HepG2 (cell line): ENCODE measurements at regions not wholly inside any gene's neighbourhood (a gene's known extent, or its start where the extent isn't known, plus 50 kb on each side); places are given as distances from the start of the nearest gene placed in this dataset.

Experiments
- ATAC-seq: fragments of 200-7000 bp; cut with Tn5 transposase; 3 replicates; pipeline ENCODE4 v1.9.1; 2020; ENCODE audit warnings: mild to moderate bottlenecking, moderate library complexity
- BruUV-seq: library from RNA; stranded (reverse); fragments of 400-500 nt; replicated peaks from 2 replicates; lab custom pipeline; 2021; lab: Mats Ljungman, UMichigan
- CTCF ChIA-PET: fragments of 300-600 bp; formaldehyde crosslinking; extraction: SDS; loops from one replicate; lab custom pipeline; 2021; ENCODE audit warnings: low total read pairs, inconsistent platforms, low intra/inter-chr PET ratio; lab: Yijun Ruan, JAX
- POLR2A ChIA-PET: fragments of 350-600 bp; sonication (Branson Sonifier 250); formaldehyde crosslinking; loops from one replicate; lab custom pipeline; 2020; ENCODE audit warnings: antibody characterized with exemption, inconsistent platforms; lab: Yijun Ruan, JAX
- DNase-seq: peaks from one replicate; pipeline ENCODE4 v3.0.0-alpha.2; 2015; ENCODE audit warnings: low spot score
- FAIRE-seq: peaks from 3 replicates; lab custom pipeline; 2011; peaks lifted over from hg19 to GRCh38; lab: Jason Lieb, UNC
- H2AFZ ChIP-seq: one replicate; pipeline ENCODE4 v1.6.1; 2011; ENCODE audit warnings: low read length, inconsistent platforms
- H3K27ac ChIP-seq: fragments of 300-600 bp; 3 replicates; pipeline ENCODE4 v1.8.0; 2011; ENCODE audit warnings: mixed run types, mild to moderate bottlenecking, mixed read lengths, low read length, inconsistent platforms; ENCODE audit not compliant: insufficient read depth; ENCODE audit errors: extremely low read length
- H3K27me3 ChIP-seq, 2 experiments: fragments of 200-600 bp in 1 of 2; 2 replicates in 1 of 2; 3 replicates in 1 of 2; pipeline versions ENCODE4 v1.6.0 to v1.8.0; 2011; ENCODE audit warnings: low read length in 2 of 2, mild to moderate bottlenecking in 2 of 2, moderate library complexity in 2 of 2, inconsistent platforms in 1 of 2; ENCODE audit not compliant: insufficient read depth in 2 of 2, control insufficient read depth in 1 of 2
- H3K36me3 ChIP-seq, 2 experiments: fragments of 200-600 bp in 1 of 2; replicated peaks in 1 of 2; 2 replicates in 1 of 2; 3 replicates in 1 of 2; pipeline versions ENCODE4 v1.5.1 to v1.8.0; 2011; ENCODE audit warnings: low read length in 2 of 2, inconsistent platforms in 1 of 2; ENCODE audit not compliant: insufficient read depth in 2 of 2, control insufficient read depth in 1 of 2
- H3K4me1 ChIP-seq: 2 replicates; pipeline ENCODE4 v1.5.1; 2012; ENCODE audit warnings: low read length, inconsistent platforms; ENCODE audit not compliant: insufficient read depth
- H3K4me2 ChIP-seq: 2 replicates; pipeline ENCODE4 v1.6.0; 2011; ENCODE audit warnings: low read depth, low read length, inconsistent platforms
- H3K4me3 ChIP-seq, 3 experiments: fragments of 200-600 bp in 1 of 3; sonication (generic), shearing (Covaris generic) in 1 of 3; replicated peaks in 1 of 3; 2 replicates each; pipeline ENCODE4 v1.5.1; 2011 to 2016; ENCODE audit warnings: low read length in 3 of 3, inconsistent platforms in 2 of 3, low read depth in 2 of 3, mild to moderate bottlenecking in 2 of 3, control low read depth in 1 of 3, mixed read lengths in 1 of 3; ENCODE audit not compliant: insufficient read depth in 1 of 3
- H3K79me2 ChIP-seq: one replicate; pipeline ENCODE4 v1.6.1; 2011; ENCODE audit warnings: low read length, inconsistent platforms; ENCODE audit not compliant: insufficient read depth
- H3K9ac ChIP-seq: 2 replicates; pipeline ENCODE4 v1.6.0; 2011; ENCODE audit warnings: mild to moderate bottlenecking, low read depth, low read length, inconsistent platforms; ENCODE audit not compliant: insufficient read depth
- H3K9me3 ChIP-seq: 2 replicates; pipeline ENCODE4 v1.5.1; 2012; ENCODE audit warnings: mild to moderate bottlenecking, low read length
- H4K20me1 ChIP-seq: 2 replicates; pipeline ENCODE4 v1.6.0; 2011; ENCODE audit warnings: inconsistent platforms, mild to moderate bottlenecking, low read length, moderate library complexity; ENCODE audit not compliant: insufficient read depth
- ATAD3A ChIP-seq: sonication (generic); formaldehyde crosslinking; IDR thresholded peaks from 2 replicates; pipeline ENCODE4 v1.4.0; 2020; ENCODE audit warnings: missing genetic modification reagents
- ATF7-NPFF ChIP-seq: sonication (generic); formaldehyde crosslinking; IDR thresholded peaks from 2 replicates; pipeline ENCODE4 v1.8.1; 2023; ENCODE audit warnings: mild to moderate bottlenecking, low read depth, missing genetic modification reagents, moderate library complexity
- FOXK2 ChIP-seq: fragments of 450-650 bp; IDR thresholded peaks from 2 replicates; pipeline ENCODE4 v1.6.1; 2016
- GABPB1 ChIP-seq: IDR thresholded peaks from 2 replicates; pipeline ENCODE4 v1.6.1; 2016; ENCODE audit warnings: mild to moderate bottlenecking, missing genetic modification reagents, moderate library complexity, missing compliant biosample characterization
- GTF3A ChIP-seq: sonication (generic); formaldehyde crosslinking; conservative IDR thresholded peaks from 2 replicates; pipeline ENCODE4 v1.4.0; 2020; ENCODE audit warnings: mild to moderate bottlenecking, missing genetic modification reagents
- HIC2 ChIP-seq: sonication (generic); formaldehyde crosslinking; IDR thresholded peaks from 2 replicates; pipeline ENCODE4 v1.9.0; 2022; ENCODE audit warnings: low read depth, missing genetic modification reagents
- NFE2L2 ChIP-seq: fragments of 150-350 bp; IDR thresholded peaks from 2 replicates; pipeline ENCODE4 v1.6.1; 2014; ENCODE audit warnings: low read length
- STAT6 ChIP-seq: sonication (generic); formaldehyde crosslinking; IDR thresholded peaks from 2 replicates; pipeline ENCODE4 v1.4.0; 2020; ENCODE audit warnings: missing genetic modification reagents, mild to moderate bottlenecking, borderline replicate concordance
- TBX2 ChIP-seq: sonication (generic); formaldehyde crosslinking; IDR thresholded peaks from 2 replicates; pipeline ENCODE4 v1.5.0; 2020; ENCODE audit warnings: missing genetic modification reagents, mild to moderate bottlenecking, borderline replicate concordance
- ZNF232 ChIP-seq: sonication (generic); formaldehyde crosslinking; IDR thresholded peaks from 2 replicates; pipeline ENCODE4 v1.4.0; 2020; ENCODE audit warnings: missing genetic modification reagents, borderline replicate concordance
- ZNF773 ChIP-seq: sonication (generic); formaldehyde crosslinking; IDR thresholded peaks from 2 replicates; pipeline ENCODE4 v1.4.0; 2020; ENCODE audit warnings: missing genetic modification reagents, borderline replicate concordance
- ZSCAN21 ChIP-seq: sonication (generic); formaldehyde crosslinking; IDR thresholded peaks from 2 replicates; pipeline ENCODE4 v1.8.0; 2022; ENCODE audit warnings: mild to moderate bottlenecking, missing genetic modification reagents, moderate library complexity, borderline replicate concordance
- ZSCAN31 ChIP-seq: sonication (generic); formaldehyde crosslinking; IDR thresholded peaks from 2 replicates; pipeline ENCODE4 v1.5.0; 2020; ENCODE audit warnings: low read depth, mild to moderate bottlenecking, missing genetic modification reagents
- WGBS: methylation state at CpG from one replicate; pipeline ENCODE4 v1.1.6; 2017; ENCODE audit warnings: low lambda C conversion rate; 5-methylcytosine and 5-hydroxymethylcytosine counted together
- in situ Hi-C: cut with HindIII; loops from 2 replicates; pipeline ENCODE4 v1.10.0; 2017; ENCODE audit warnings: low pct_unique_long_range_greater_than_20kb; ENCODE audit not compliant: extremely low pct_ligation_motif_present
- intact Hi-C: fragments of 100-400 bp; cut with micrococcal nuclease; formaldehyde crosslinking; loops from one replicate; pipeline ENCODE4 v1.10.0; 2022; ENCODE audit not compliant: unreplicated experiment

GRCh38 chr21:25080661-25081060 lies 526.6 kb downstream of the MRPL39 start:
- ChIA-PET CTCF (no interaction called here), POLR2A (no interaction called here)
- H3K4me2 ChIP-seq, result no peak overlapping the region
- H4K20me1 ChIP-seq, result no peaks in the 10 kb centered on the region
- 69% methylated on average over 1 of the region's 1 CpG for WGBS
- intact Hi-C loops, result no loop called here
- no peaks in the 10 kb centered on the region for H3K27me3 ChIP-seq
- H3K4me3 ChIP-seq, result no peak overlapping the region
- in situ Hi-C loops, result no loop called here
- no peaks in the 10 kb centered on the region for H3K36me3 ChIP-seq
- H2AFZ ChIP-seq, result no peak overlapping the region
- H3K4me1 ChIP-seq, result no peaks in the 10 kb centered on the region
- FAIRE-seq (no peak), ATAC-seq (no peak), DNase-seq (no peak)
- no peak overlapping the region for H3K27ac ChIP-seq
- H3K9me3 ChIP-seq, result peaks cover 99% of the 10 kb centered on the region
- no peak overlapping the region for H3K9ac ChIP-seq
- no TSS peak for BruUV-seq
- TF ChIP-seq ZSCAN21 (CRISPR knock-in tag) (no peak), TBX2 (CRISPR knock-in tag) (no peak)
- TF ChIP-seq, all 625 proteins: peak for 0
- H3K79me2 ChIP-seq, result no peaks in the 10 kb centered on the region

- POLR2A ChIA-PET, result no interaction called here
- Histone ChIP-seq H3K27ac (no peak overlapping the region), H3K27me3 (no peaks in the 10 kb centered on the region), H4K20me1 (no peaks in the 10 kb centered on the region), H3K4me3 (no peak overlapping the region), H2AFZ (no peak overlapping the region), H3K4me2 (no peak overlapping the region), H3K9ac (no peak overlapping the region), H3K4me1 (no peaks in the 10 kb centered on the region), H3K79me2 (no peaks in the 10 kb centered on the region), H3K36me3 (no peaks in the 10 kb centered on the region), H3K9me3 (peaks cover 99% of the 10 kb centered on the region)
- no peak for DNase-seq
- in situ Hi-C loops (no loop called here), intact Hi-C loops (no loop called here)
- no peak for ATAC-seq
- no peak for FAIRE-seq
- no TSS peak for BruUV-seq
- WGBS, result 0% methylated on average over 1 of the region's 1 CpG
- TF ChIP-seq GABPB1 (CRISPR knock-in tag) (no peak), NFE2L2 (no peak), ZNF232 (CRISPR knock-in tag) (no peak), FOXK2 (no peak), ZNF773 (CRISPR knock-in tag) (no peak), HIC2 (CRISPR knock-in tag) (no peak), ZSCAN31 (no peak), ATF7-NPFF (CRISPR knock-in tag) (no peak), GTF3A (no peak), STAT6 (CRISPR knock-in tag) (no peak), ATAD3A (no peak)
- CTCF ChIA-PET, result no interaction called here
Observed at GRCh38 chr21:25080141-25080540, 527.1 kb downstream of the MRPL39 start.
